ENCODE measurements at regions not wholly inside any gene's neighbourhood (a gene's known extent, or its start where the extent isn't known, plus 50 kb on each side); places are given as distances from the start of the nearest gene placed in this dataset.

GRCh38 chr18:24658302-24658701 is 197.9 kb downstream of the HRH4 start:
- H3K9ac ChIP-seq (ENCODE audit: low read depth, low read length, poor library complexity, severe bottlenecking), result no peak overlapping the region
- no peaks in the 10 kb centered on the region for H3K9me2 ChIP-seq (replicated peaks; ENCODE audit: low read depth, low read length)
- no peaks in the 10 kb centered on the region for H3K36me3 ChIP-seq (ENCODE audit: insufficient read depth, low read length)
- no peaks in the 10 kb centered on the region for H4K20me1 ChIP-seq (ENCODE audit: insufficient read depth, low read length, poor library complexity, severe bottlenecking)
- H3F3A ChIP-seq (ENCODE audit: low read depth), result no peaks in the 10 kb centered on the region
- H3K79me2 ChIP-seq (ENCODE audit: insufficient read depth, low read length), result no peaks in the 10 kb centered on the region
- H3K27me3 ChIP-seq (ENCODE audit: insufficient read depth, low read length, poor library complexity, severe bottlenecking), result no peaks in the 10 kb centered on the region
- H3K4me1 ChIP-seq (ENCODE audit: insufficient read depth, low read length, poor library complexity, severe bottlenecking), result peaks cover 31% of the 10 kb centered on the region
- no peak overlapping the region for H3K4me3 ChIP-seq (ENCODE audit: low read length, poor library complexity, severe bottlenecking)
- H3K9me3 ChIP-seq (ENCODE audit: insufficient read depth, low read depth, low read length), result no peaks in the 10 kb centered on the region
- 0 out of 2 replicates have a peak overlapping the region, but pooled peaks have one; percentile 18 for H2AFZ ChIP-seq (ENCODE audit: low read length)
- no peak for TF ChIP-seq EZH2phosphoT487 (IDR thresholded peaks at IDR 0.05; ENCODE audit: borderline replicate concordance)
- no peak for TF ChIP-seq CTCF (conservative IDR thresholded peaks at IDR 0.05; ENCODE audit: low read length)
- H3K4me2 ChIP-seq (ENCODE audit: low read depth, low read length, poor library complexity, severe bottlenecking), result no peak overlapping the region

GRCh38 chr18:24659827-24660720 is 199.6 kb downstream of the HRH4 start:
- H3K79me2 ChIP-seq (ENCODE audit: insufficient read depth, low read length), result no peaks in the 10 kb centered on the region
- H2AFZ ChIP-seq (ENCODE audit: low read length), result peak overlapping the region; percentile 86
- H3K9ac ChIP-seq (ENCODE audit: low read depth, low read length, poor library complexity, severe bottlenecking), result peak overlapping the region; percentile 11
- no peaks in the 10 kb centered on the region for H4K20me1 ChIP-seq (ENCODE audit: insufficient read depth, low read length, poor library complexity, severe bottlenecking)
- peak overlapping the region; percentile 70 for H3K4me3 ChIP-seq (ENCODE audit: low read length, poor library complexity, severe bottlenecking)
- no peak for TF ChIP-seq CTCF (conservative IDR thresholded peaks at IDR 0.05; ENCODE audit: low read length)
- TF ChIP-seq EZH2phosphoT487 (IDR thresholded peaks at IDR 0.05; ENCODE audit: borderline replicate concordance), result no peak
- no peaks in the 10 kb centered on the region for H3K9me3 ChIP-seq (ENCODE audit: insufficient read depth, low read depth, low read length)
- no peaks in the 10 kb centered on the region for H3K9me2 ChIP-seq (replicated peaks; ENCODE audit: low read depth, low read length)
- H3K36me3 ChIP-seq (ENCODE audit: insufficient read depth, low read length), result no peaks in the 10 kb centered on the region
- no peaks in the 10 kb centered on the region for H3F3A ChIP-seq (ENCODE audit: low read depth)
- peak overlapping the region; percentile 78 for H3K4me2 ChIP-seq (ENCODE audit: low read depth, low read length, poor library complexity, severe bottlenecking)
- H3K4me1 ChIP-seq (ENCODE audit: insufficient read depth, low read length, poor library complexity, severe bottlenecking), result peaks cover 31% of the 10 kb centered on the region
- H3K27me3 ChIP-seq (ENCODE audit: insufficient read depth, low read length, poor library complexity, severe bottlenecking), result no peaks in the 10 kb centered on the region

GRCh38 chr18:24660956-24661355 is 200.5 kb downstream of the HRH4 start:
- peak overlapping the region; percentile 7; the same call in 1 of the 2 replicates for H2AFZ ChIP-seq (ENCODE audit: low read length)
- no peaks in the 10 kb centered on the region for H3K79me2 ChIP-seq (ENCODE audit: insufficient read depth, low read length)
- no peaks in the 10 kb centered on the region for H3K36me3 ChIP-seq (ENCODE audit: insufficient read depth, low read length)
- peaks cover 31% of the 10 kb centered on the region for H3K4me1 ChIP-seq (ENCODE audit: insufficient read depth, low read length, poor library complexity, severe bottlenecking)
- H4K20me1 ChIP-seq (ENCODE audit: insufficient read depth, low read length, poor library complexity, severe bottlenecking), result no peaks in the 10 kb centered on the region
- no peaks in the 10 kb centered on the region for H3K9me3 ChIP-seq (ENCODE audit: insufficient read depth, low read depth, low read length)
- H3K9me2 ChIP-seq (replicated peaks; ENCODE audit: low read depth, low read length), result no peaks in the 10 kb centered on the region
- no peaks in the 10 kb centered on the region for H3K27me3 ChIP-seq (ENCODE audit: insufficient read depth, low read length, poor library complexity, severe bottlenecking)
- H3K4me3 ChIP-seq (ENCODE audit: low read length, poor library complexity, severe bottlenecking), result peak overlapping the region; percentile 70
- H3F3A ChIP-seq (ENCODE audit: low read depth), result no peaks in the 10 kb centered on the region
- H3K9ac ChIP-seq (ENCODE audit: low read depth, low read length, poor library complexity, severe bottlenecking), result peak overlapping the region; percentile 11
- no peak for TF ChIP-seq EZH2phosphoT487 (IDR thresholded peaks at IDR 0.05; ENCODE audit: borderline replicate concordance)
- H3K4me2 ChIP-seq (ENCODE audit: low read depth, low read length, poor library complexity, severe bottlenecking), result peak overlapping the region; percentile 78

Data from Loucy (cell line).